Body of pancreas (tissue), 4 donors: ENCODE measurements at regions not wholly inside any gene's neighbourhood (a gene's known extent, or its start where the extent isn't known, plus 50 kb on each side); places are given as distances from the start of the nearest gene placed in this dataset.

Experiments used
- ATAC-seq: fragments of 150-250 bp; one replicate; pipeline ENCODE4 v1.9.1; 2016
- DNase-seq, 4 donors: peaks; one replicate each; pipeline ENCODE4 v3.0.0-alpha.2; 2019
- H3K27ac ChIP-seq, 4 donors: fragments of 200-600 bp; sonication (generic); 1 replicate in 3 of 4; 2 replicates in 1 of 4; pipeline versions ENCODE4 v1.5.1 to v1.6.1; 2016 to 2019; ENCODE audit warnings: mild to moderate bottlenecking in 1 of 4, mixed read lengths in 1 of 4, moderate library complexity in 1 of 4
- H3K27me3 ChIP-seq, 2 donors: fragments of 200-600 bp; sonication (generic); one replicate each; pipeline ENCODE4 v1.6.0; 2016; ENCODE audit warnings: mild to moderate bottlenecking in 1 of 2
- H3K36me3 ChIP-seq, 2 donors: fragments of 200-600 bp; sonication (generic); replicated peaks in 1 of 2; 2 replicates each; pipeline ENCODE4 v1.5.1; 2016; ENCODE audit warnings: low read depth in 2 of 2; ENCODE audit not compliant: insufficient read depth in 1 of 2
- H3K4me1 ChIP-seq: fragments of 200-600 bp; sonication (generic); one replicate; pipeline ENCODE4 v1.6.0; 2016
- H3K4me3 ChIP-seq, 2 donors: fragments of 200-600 bp; sonication (generic); 1 replicate in 1 of 2; 2 replicates in 1 of 2; pipeline ENCODE4 v1.5.1; 2016 to 2019
- H3K9me3 ChIP-seq, 3 donors: fragments of 200-600 bp; sonication (generic); 1 replicate in 2 of 3; 2 replicates in 1 of 3; pipeline ENCODE4 v1.5.1; 2016
- POLR2A ChIP-seq, 3 donors: fragments of 450-650 bp; IDR thresholded peaks; one replicate each; pipeline ENCODE4 v1.6.1; 2016; ENCODE audit warnings: antibody characterized with exemption in 3 of 3, mild to moderate bottlenecking in 2 of 3
- WGBS, 2 donors: methylation state at CpG; one replicate each; pipeline ENCODE4 v1.1.5; 2017; 5-methylcytosine and 5-hydroxymethylcytosine counted together
- intact Hi-C: fragments of 100-400 bp; cut with DNase I; formaldehyde crosslinking; loops from one replicate; pipeline ENCODE4 v1.15.1; 2023
- TF ChIP-seq, protein P1 (sequence below), 7 experiments: fragments of 450-650 bp in 4 of 7; fragments of 200-600 bp in 3 of 7; sonication (generic) in 3 of 7; IDR thresholded peaks; one replicate each; pipeline ENCODE4 v1.5.1; 2016 to 2019; ENCODE audit warnings: antibody characterized with exemption in 7 of 7

DNA sequence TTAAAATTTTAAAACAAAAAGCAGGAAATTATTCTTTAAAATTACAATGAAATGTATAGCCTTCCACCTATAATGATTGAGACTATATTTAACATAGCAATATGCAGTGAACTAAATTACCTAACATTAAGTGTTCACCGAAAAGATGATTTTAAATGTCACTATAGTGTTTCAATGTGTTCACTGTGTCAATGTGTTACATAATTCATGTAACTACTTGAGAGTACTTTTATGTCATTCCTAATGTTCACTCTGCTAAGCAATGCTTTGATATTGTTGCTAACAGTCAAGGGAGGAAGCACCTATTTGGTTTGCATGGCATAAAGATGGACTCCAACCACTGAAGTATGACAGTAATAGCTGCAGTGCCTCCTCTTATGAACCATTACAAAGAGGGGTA, 629.8 kb upstream of the C9orf72 start:
- intact Hi-C loops, result no loop called here
- Histone ChIP-seq H3K4me1 (no peaks in the 10 kb centered on the region), H3K4me3 (no peak overlapping the region), H3K9me3 (no peaks in the 10 kb centered on the region), H3K27ac (no peak overlapping the region), H3K27me3 (no peaks in the 10 kb centered on the region), H3K36me3 (no peaks in the 10 kb centered on the region)
- ATAC-seq (no peak), DNase-seq (no peak)
- TF ChIP-seq, protein P1, sequence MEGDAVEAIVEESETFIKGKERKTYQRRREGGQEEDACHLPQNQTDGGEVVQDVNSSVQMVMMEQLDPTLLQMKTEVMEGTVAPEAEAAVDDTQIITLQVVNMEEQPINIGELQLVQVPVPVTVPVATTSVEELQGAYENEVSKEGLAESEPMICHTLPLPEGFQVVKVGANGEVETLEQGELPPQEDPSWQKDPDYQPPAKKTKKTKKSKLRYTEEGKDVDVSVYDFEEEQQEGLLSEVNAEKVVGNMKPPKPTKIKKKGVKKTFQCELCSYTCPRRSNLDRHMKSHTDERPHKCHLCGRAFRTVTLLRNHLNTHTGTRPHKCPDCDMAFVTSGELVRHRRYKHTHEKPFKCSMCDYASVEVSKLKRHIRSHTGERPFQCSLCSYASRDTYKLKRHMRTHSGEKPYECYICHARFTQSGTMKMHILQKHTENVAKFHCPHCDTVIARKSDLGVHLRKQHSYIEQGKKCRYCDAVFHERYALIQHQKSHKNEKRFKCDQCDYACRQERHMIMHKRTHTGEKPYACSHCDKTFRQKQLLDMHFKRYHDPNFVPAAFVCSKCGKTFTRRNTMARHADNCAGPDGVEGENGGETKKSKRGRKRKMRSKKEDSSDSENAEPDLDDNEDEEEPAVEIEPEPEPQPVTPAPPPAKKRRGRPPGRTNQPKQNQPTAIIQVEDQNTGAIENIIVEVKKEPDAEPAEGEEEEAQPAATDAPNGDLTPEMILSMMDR (IDR thresholded peaks at IDR 0.05), result no peak
- TF ChIP-seq POLR2A (IDR thresholded peaks at IDR 0.05), result no peak
- WGBS, 2 donors, result 60 to 85% methylated on average over 1 of the region's 1 CpG

DNA sequence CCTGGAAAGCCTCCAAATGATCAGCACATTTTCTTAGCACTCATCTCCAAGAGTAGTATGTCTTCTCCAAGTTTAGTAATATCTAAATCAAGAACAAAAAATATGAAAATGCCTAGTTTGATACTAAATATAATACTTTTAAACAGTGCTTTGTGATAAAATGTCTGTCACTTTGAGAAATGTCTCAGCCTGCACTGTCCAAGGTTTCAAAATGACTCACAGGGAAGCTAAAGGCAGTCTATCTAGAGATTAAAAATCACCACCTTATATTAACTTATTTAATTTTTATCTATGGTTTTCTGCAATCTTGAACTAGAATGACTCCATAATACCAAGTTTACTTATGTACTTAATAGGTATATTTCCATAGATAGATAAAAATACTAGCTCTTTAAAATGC, 633.0 kb upstream of the C9orf72 start:
- no peak for ATAC-seq
- Histone ChIP-seq H3K36me3 (no peaks in the 10 kb centered on the region), H3K4me3 (no peak overlapping the region), H3K4me1 (no peaks in the 10 kb centered on the region), H3K27me3 (no peaks in the 10 kb centered on the region), H3K9me3 (no peaks in the 10 kb centered on the region), H3K27ac (no peak overlapping the region)
- DNase-seq, result no peak
- intact Hi-C loops, result no loop called here
- TF ChIP-seq, protein P1 (IDR thresholded peaks at IDR 0.05), result no peak
- no peak for TF ChIP-seq POLR2A (IDR thresholded peaks at IDR 0.05)

DNA sequence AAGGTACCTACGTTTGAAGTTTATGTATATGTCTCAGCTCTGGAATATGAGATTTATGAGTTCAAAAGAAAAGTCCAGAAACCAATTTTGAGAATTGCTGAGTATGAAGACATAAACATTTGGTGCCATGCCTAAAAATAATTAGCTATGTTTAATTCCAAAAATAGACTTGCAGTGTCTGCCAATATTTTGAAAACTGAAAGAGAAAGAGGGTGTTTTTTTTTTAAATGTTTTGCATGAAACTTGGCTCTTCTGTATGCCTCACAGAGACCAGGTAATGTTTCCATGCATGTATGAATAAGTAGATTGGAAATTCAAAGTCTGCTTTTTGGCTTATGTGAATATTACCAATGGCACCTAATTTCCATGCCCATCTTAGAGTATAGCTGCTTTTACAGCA, 634.4 kb upstream of the C9orf72 start:
- WGBS, 2 donors, result 38 to 40% methylated on average over 1 of the region's 1 CpG
- TF ChIP-seq POLR2A (IDR thresholded peaks at IDR 0.05), result no peak
- H3K36me3 ChIP-seq, result no peaks in the 10 kb centered on the region
- H3K27ac ChIP-seq, result no peak overlapping the region
- DNase-seq, result no peak
- H3K4me3 ChIP-seq, result no peak overlapping the region
- H3K4me1 ChIP-seq, result no peaks in the 10 kb centered on the region
- no peaks in the 10 kb centered on the region for H3K9me3 ChIP-seq
- ATAC-seq, result no peak
- no peaks in the 10 kb centered on the region for H3K27me3 ChIP-seq
- intact Hi-C loops, result no loop called here

DNA sequence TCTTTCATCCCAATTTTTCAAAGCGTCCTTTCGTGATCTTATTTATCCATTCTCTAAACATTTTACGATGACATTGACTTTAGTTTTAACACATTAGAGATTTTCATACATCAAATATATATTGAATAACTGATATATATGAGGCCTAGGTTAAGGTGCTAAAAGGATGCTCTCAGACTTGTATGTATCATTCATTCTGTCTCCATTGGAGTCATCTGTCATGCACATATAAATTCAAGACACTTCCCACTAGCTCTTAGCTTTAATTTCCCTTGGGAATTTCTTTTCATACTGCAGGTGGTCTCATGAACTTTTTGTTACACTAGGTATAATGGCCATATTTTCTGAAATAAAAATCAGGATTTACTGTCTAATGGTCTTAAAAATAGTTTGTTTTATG, 635.8 kb upstream of the C9orf72 start:
- Histone ChIP-seq H3K27me3 (no peaks in the 10 kb centered on the region), H3K27ac (no peak overlapping the region), H3K4me3 (no peak overlapping the region), H3K36me3 (no peaks in the 10 kb centered on the region), H3K9me3 (no peaks in the 10 kb centered on the region), H3K4me1 (no peaks in the 10 kb centered on the region)
- no peak for TF ChIP-seq POLR2A (IDR thresholded peaks at IDR 0.05)
- TF ChIP-seq, protein P1 (IDR thresholded peaks at IDR 0.05), result no peak
- DNase-seq (no peak), ATAC-seq (no peak)
- intact Hi-C loops, result no loop called here
- WGBS, 2 donors, result 59 to 80% methylated on average over 3 of the region's 3 CpGs

DNA sequence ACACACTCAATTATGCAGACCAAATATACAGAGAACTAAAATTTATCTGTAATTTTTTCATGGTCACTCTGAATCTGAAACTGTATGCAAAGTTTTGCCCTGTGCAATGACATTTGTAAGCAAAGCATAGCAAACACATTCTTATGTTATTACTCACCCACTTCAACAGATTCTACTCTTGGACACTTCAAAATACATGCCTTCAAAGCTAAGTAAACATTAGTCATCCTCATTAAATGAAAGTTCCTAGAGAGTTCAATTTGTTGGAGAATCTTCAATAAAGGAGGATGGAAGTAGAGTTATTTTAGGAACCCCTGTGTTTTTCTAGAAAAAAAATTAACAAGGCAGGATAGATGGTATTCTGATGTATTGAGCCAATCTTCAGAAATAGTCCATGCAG, 639.7 kb upstream of the C9orf72 start:
- TF ChIP-seq, protein P1 (IDR thresholded peaks at IDR 0.05), result no peak
- no peak for TF ChIP-seq POLR2A (IDR thresholded peaks at IDR 0.05)
- Histone ChIP-seq H3K27ac (no peak overlapping the region), H3K4me1 (no peaks in the 10 kb centered on the region), H3K9me3 (no peaks in the 10 kb centered on the region), H3K4me3 (no peak overlapping the region), H3K27me3 (no peaks in the 10 kb centered on the region), H3K36me3 (no peaks in the 10 kb centered on the region)
- DNase-seq (no peak), ATAC-seq (no peak)
- intact Hi-C loops, result no loop called here
